ENCODE measurements at regions not wholly inside any gene's neighbourhood (a gene's known extent, or its start where the extent isn't known, plus 50 kb on each side); places are given as distances from the start of the nearest gene placed in this dataset.

- no peak for DNase-seq
Observed at GRCh38 chr15:39161096-39161495, 419.8 kb upstream of the THBS1 start.

- no peak for DNase-seq
Observed at GRCh38 chr15:39165020-39165706, 415.7 kb upstream of the THBS1 start.

GRCh38 chr15:39167164-39168058 lies 413.5 kb upstream of the THBS1 start:
- DNase-seq: no peak

- DNase-seq: peak; percentile 98
Observed at GRCh38 chr15:39171944-39172368, 408.9 kb upstream of the THBS1 start.

GRCh38 chr15:39172380-39173281 lies 408.2 kb upstream of the THBS1 start:
- no peak for DNase-seq

DNA sequence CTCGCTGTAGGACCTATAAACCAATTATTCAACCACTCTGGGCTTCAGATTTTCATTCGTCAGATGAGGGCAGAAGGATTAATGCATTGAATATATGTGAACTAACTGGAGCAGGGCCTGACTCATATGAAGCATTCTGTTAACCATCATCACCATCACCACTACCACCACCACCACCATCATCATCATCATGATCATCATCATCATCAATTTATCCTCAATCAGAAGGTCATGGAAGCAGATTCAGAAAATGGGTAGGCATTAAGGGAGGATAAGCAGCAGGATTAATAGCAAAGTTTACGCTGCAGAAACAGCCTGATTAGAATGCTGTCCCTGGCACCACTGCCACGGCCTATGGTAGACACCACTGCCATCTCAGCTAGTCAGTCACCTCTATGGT lies 407.5 kb upstream of the THBS1 start:
- DNase-seq: no peak

GRCh38 chr15:39174332-39174731 lies 406.5 kb upstream of the THBS1 start:
- no peak for DNase-seq

- peak; percentile 71 for DNase-seq
Observed at GRCh38 chr15:39176030-39176429, 404.8 kb upstream of the THBS1 start.

- DNase-seq: no peak
Observed at GRCh38 chr15:39177561-39177960, 403.3 kb upstream of the THBS1 start.

- DNase-seq: no peak
Observed at GRCh38 chr15:39180030-39180429, 400.8 kb upstream of the THBS1 start.

DNA sequence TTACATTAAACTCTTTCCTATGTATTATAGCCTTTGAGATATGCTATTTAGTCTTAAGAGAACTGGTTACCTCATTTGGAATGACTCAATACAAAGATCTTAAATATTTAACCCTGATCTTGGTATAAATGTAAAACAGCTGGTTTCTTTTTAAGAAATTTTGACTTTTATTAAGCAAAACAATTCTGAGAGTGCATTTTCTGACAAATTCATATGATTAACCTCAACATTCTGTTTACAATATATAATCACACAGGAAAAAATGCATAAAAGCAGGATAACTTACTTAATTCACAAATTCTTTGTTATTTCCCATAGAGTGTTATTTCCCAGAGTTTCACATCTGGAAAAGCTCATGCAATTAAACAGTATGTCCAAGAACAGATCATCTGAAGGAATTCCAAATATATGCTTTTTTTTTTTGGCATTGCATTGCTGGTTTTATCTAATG lies 400.4 kb upstream of the THBS1 start:
- DNase-seq: no peak

GRCh38 chr15:39181056-39181747 lies 399.7 kb upstream of the THBS1 start:
- no peak for DNase-seq

DNA sequence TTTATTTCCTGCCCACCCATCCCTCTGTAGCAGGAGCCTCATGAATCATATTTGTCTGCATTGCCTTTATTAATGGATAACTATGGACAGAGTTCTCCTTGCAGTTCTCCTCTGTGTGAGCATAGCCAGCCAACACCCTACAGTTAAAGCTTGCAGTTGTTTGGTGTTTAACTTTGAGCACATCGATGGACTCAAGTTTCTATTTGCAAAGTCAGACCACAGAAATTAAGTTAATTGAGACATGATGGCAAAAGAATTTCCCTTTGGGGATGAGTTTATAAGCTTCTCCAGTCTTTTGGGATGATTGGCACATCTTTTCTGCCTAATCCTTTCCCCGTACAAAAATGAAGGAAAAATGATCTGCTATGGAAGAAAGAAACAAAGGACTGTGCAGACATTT lies 398.9 kb upstream of the THBS1 start:
- no peak for DNase-seq

GRCh38 chr15:39183164-39183881 lies 397.6 kb upstream of the THBS1 start:
- no peak for DNase-seq

- no peak for DNase-seq
Observed at GRCh38 chr15:39184701-39185390, 396.0 kb upstream of the THBS1 start.

DNA sequence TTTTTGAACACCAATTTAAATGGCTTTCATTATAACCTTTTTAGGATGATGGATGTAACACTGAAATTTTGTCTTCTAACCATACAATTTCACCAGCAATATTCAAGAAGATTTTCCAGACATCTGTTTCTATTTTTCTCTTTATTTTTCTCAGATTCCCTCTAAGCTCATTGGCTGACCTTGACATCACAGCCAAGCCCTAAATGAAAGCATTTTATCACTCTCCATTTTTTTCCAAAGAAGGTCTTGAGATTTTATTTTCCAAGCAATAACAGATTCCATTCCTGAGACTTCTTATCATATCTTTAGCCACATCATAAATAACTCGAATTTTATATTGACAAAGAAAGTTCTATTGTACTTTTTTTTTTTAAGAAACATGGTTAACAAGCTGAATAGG lies 392.6 kb upstream of the THBS1 start:
- DNase-seq: no peak

DNA sequence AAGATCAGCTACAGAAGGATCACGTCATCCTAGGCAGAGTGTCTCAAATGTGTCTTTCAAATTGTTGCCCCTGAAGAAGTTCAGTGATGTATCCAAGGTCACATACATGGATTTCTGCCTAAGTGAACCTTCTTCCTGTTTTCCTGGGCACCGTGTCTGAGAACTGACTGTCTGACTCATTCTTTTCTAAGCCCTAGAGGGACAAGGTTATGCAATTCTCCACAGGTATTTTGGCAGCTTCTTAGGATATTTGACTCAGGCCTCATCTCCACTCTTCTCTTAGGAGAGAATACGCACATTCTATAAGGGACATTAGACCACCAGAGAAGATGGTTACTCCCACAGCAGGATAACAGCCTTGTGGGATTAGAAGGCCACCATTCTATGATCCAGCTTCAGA lies 391.9 kb upstream of the THBS1 start:
- DNase-seq: no peak

DNA sequence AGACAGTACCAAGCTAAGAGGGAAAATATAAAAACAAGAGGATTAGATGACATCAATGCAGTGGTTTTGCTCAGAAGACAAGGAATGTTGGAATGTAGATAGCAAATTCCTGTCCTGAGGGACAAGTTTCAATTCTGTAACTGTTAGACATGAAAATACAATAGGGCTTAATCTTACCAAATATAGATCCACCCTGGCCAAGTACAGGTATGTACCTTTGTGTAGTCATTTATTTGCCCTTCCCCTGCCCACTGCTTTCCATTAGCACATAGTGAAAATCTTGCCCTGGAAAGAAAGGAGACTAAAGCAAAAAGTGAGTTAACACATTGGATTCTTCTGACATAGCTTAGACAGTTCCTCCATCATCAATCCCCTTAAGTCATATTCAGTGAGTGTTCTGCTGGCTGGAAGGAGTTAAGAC lies 389.0 kb upstream of the THBS1 start:
- no peak for DNase-seq

DNA sequence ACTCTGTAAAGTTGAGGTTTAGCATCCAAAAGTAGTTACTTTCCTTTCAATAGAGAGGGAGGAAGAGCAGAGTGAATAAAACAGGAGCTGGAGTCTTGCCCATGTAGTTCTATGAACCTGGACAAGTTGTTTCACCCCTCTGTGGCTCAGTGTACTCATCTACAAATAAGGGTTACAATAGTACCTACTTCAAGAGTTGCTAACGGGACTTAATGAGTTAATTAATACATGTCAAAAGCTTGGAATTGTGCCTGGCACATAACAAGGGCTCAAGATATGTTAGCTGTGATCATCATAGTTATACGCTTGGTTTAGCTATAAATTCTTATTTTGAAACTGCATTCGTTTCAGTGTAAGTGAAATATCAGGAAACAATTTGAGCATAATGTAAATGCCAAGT lies 388.5 kb upstream of the THBS1 start:
- no peak for DNase-seq

- DNase-seq: no peak
Observed at GRCh38 chr15:39192979-39193560, 387.8 kb upstream of the THBS1 start.

- no peak for DNase-seq
Observed at GRCh38 chr15:39193611-39194010, 387.3 kb upstream of the THBS1 start.

Data from NCI-H2171 treated with DMSO at 0.1 percent for 48 hours (cell line).